ENCODE measurements at regions not wholly inside any gene's neighbourhood (a gene's known extent, or its start where the extent isn't known, plus 50 kb on each side); places are given as distances from the start of the nearest gene placed in this dataset.

- no peaks in the 10 kb centered on the region for H3K9me3 ChIP-seq
- 15 to 34% methylated on average over 38 to 75 of the region's 89 CpGs for WGBS, 2 donors
- peaks cover 9 to 19% (median 15%) of the 10 kb centered on the region in 4 donors for H3K4me1 ChIP-seq
- H3K36me3 ChIP-seq: no peaks in the 10 kb centered on the region
- H3K27me3 ChIP-seq: peaks cover 0 to 7% (median 0%) of the 10 kb centered on the region in 4 donors
- H3K27ac ChIP-seq: peak overlapping the region in 1 of 4 donors; percentile 46
- DNase-seq (peak in 1 of 2 donors; percentile 88), ATAC-seq (ENCODE audit: low FRiP score in 2 of 2) (peak in 1 of 2 donors; percentile 76)
- no peak for TF ChIP-seq POLR2AphosphoS5 (IDR thresholded peaks at IDR 0.05)
- TF ChIP-seq EP300 (IDR thresholded peaks at IDR 0.05): no peak
- no peak for TF ChIP-seq CTCF (IDR thresholded peaks at IDR 0.05)
- no peak for TF ChIP-seq POLR2A (IDR thresholded peaks at IDR 0.05)
- H3K4me3 ChIP-seq: peak overlapping the region; percentile 51 to 74 (median 60)
Observed at GRCh38 chr5:77851176-77852067, 75.3 kb upstream of the TBCA start.

- H3K4me1 ChIP-seq: peaks cover 9 to 19% (median 15%) of the 10 kb centered on the region in 4 donors
Observed at GRCh38 chr5:77850536-77851175, 74.5 kb upstream of the TBCA start.

GRCh38 chr5:77849308-77849900 lies 73.3 kb upstream of the TBCA start:
- DNase-seq (no peak), ATAC-seq (ENCODE audit: low FRiP score in 2 of 2) (no peak)
- H3K27me3 ChIP-seq: peaks cover 0 to 14% (median under 1%) of the 10 kb centered on the region in 4 donors
- H3K4me3 ChIP-seq: no peak overlapping the region
- H3K36me3 ChIP-seq: no peaks in the 10 kb centered on the region
- 96% methylated on average over 6 of the region's 6 CpGs for WGBS, 2 donors
- H3K4me1 ChIP-seq: peaks cover 16 to 26% (median 22%) of the 10 kb centered on the region in 4 donors
- TF ChIP-seq POLR2AphosphoS5 (IDR thresholded peaks at IDR 0.05) (no peak), EP300 (IDR thresholded peaks at IDR 0.05) (no peak), CTCF (IDR thresholded peaks at IDR 0.05) (no peak), POLR2A (IDR thresholded peaks at IDR 0.05) (no peak)
- no peak overlapping the region for H3K27ac ChIP-seq
- H3K9me3 ChIP-seq: no peaks in the 10 kb centered on the region

More at GRCh38 chr5:77850536-77851175, 74.5 kb upstream of the TBCA start:
- TF ChIP-seq POLR2AphosphoS5 (IDR thresholded peaks at IDR 0.05): no peak
- TF ChIP-seq POLR2A (IDR thresholded peaks at IDR 0.05): no peak
- TF ChIP-seq EP300 (IDR thresholded peaks at IDR 0.05): no peak
- TF ChIP-seq CTCF (IDR thresholded peaks at IDR 0.05): no peak
- WGBS, 2 donors: 79 to 89% methylated on average over 29 to 30 of the region's 30 CpGs
- Histone ChIP-seq H3K27ac (no peak overlapping the region), H3K36me3 (no peaks in the 10 kb centered on the region), H3K9me3 (no peaks in the 10 kb centered on the region), H3K27me3 (peaks cover 0 to 7% (median 0%) of the 10 kb centered on the region in 4 donors), H3K4me3 (peak overlapping the region in 3 of 4 donors; percentile 57 to 74 (median 63))
- ATAC-seq (ENCODE audit: low FRiP score in 2 of 2) (no peak), DNase-seq (peak in 1 of 2 donors; percentile 77)

- Histone ChIP-seq H3K4me3 (no peak overlapping the region), H3K4me1 (peaks cover 18 to 30% (median 25%) of the 10 kb centered on the region in 4 donors), H3K36me3 (no peaks in the 10 kb centered on the region), H3K27me3 (peaks cover 0 to 14% (median 1%) of the 10 kb centered on the region in 4 donors), H3K27ac (no peak overlapping the region), H3K9me3 (no peaks in the 10 kb centered on the region)
- no peak for TF ChIP-seq EP300 (IDR thresholded peaks at IDR 0.05)
- DNase-seq (no peak), ATAC-seq (ENCODE audit: low FRiP score in 2 of 2) (no peak)
- 68 to 83% methylated on average over 7 of the region's 7 CpGs for WGBS, 2 donors
Observed at GRCh38 chr5:77847814-77848290, 71.7 kb upstream of the TBCA start.

- TF ChIP-seq EP300 (IDR thresholded peaks at IDR 0.05) (no peak), POLR2AphosphoS5 (IDR thresholded peaks at IDR 0.05) (no peak), CTCF (IDR thresholded peaks at IDR 0.05) (no peak), POLR2A (IDR thresholded peaks at IDR 0.05) (no peak)
- Histone ChIP-seq H3K4me3 (no peak overlapping the region), H3K36me3 (no peaks in the 10 kb centered on the region), H3K27me3 (peaks cover 0 to 10% (median 1%) of the 10 kb centered on the region in 4 donors), H3K4me1 (peaks cover 16 to 23% (median 19%) of the 10 kb centered on the region in 4 donors), H3K9me3 (no peaks in the 10 kb centered on the region), H3K27ac (no peak overlapping the region)
- no peak for DNase-seq
- 72 to 79% methylated on average over 9 of the region's 9 CpGs for WGBS, 2 donors
- ATAC-seq (ENCODE audit: low FRiP score in 2 of 2): no peak
Observed at GRCh38 chr5:77847129-77847460, 71.0 kb upstream of the TBCA start.
